ENCODE measurements at regions not wholly inside any gene's neighbourhood (a gene's known extent, or its start where the extent isn't known, plus 50 kb on each side); places are given as distances from the start of the nearest gene placed in this dataset.
"Not testable (repeated sequence)": the region's sequence is repeated elsewhere in the genome, so short reads cannot be mapped to it uniquely, and the experiment has no call there.

DNA sequence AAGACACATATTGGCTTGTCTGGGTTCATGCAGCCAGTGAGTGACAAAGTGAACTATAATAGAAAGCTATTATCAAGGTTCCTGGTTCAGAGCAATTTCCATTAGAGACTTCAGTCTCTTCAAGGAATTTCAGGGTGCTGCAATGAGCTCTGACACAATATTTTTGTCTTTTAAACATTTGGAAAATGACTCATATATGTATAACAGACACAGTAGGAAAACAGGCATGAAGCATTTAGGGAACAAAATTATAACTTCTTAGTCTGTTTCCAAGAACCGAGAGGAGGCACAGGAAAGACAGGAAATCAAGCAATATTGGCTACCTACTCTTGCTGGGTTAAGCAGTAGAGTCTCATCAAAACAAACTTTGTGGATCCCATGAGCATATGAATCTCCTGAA is 170.4 kb downstream of the PTPRC start:
- no peak for DNase-seq

DNA sequence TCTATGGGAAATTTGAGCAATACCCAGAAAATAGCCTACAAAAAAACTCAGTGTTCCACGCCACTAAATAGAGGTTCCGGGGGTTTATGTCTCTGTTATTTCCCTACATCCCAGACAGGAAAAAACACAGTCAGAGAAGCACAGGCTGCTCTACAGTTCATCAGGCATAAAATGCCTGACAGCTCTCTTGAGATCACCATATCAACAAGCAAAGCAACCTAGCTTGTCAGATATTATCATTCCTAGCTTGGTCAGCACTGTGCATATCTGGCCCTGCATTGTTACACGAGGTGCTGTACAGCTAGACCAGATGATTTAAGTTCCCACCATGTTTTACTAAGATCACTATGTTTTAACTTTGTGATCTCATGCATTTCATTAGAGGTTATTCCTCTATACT is 172.6 kb downstream of the PTPRC start:
- no peak for DNase-seq

DNA sequence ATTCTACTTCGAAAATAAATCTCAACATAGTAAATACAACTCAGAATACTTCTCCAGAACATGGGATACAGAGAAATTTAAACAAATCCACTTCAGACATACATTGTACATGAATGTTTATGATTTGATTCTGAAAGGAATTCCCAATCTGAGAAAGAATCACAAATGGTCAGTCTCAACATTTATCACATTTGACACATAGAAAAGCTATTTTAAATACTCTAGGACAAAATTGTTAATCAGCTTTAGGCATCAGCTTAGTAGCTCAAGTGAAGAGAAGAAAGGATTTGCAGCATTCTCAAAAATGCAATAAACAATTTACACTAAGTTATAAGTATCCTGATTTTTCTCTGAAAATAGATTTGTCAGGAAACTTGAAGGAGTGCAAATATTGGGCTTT is 184.8 kb downstream of the PTPRC start:
- no peak for DNase-seq

DNA sequence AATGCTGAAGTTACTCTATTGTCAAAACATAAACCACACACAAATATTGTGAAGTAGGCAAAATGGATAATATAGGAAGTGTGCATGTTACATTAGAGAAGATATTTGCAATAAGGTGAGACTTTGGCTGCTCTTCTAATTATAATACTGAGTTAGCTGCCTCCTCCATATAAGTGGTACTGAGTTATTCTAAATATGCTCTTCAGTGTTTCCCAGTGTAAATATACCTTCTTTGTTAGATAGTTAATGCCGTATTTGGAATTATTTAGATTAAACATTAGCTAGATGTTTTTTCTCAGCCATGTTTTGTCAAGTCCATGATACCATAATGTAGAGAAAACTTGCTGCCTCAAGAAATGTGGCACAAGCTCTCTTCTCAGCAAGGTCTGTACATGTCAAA is 186.4 kb downstream of the PTPRC start:
- DNase-seq: no peak

DNA sequence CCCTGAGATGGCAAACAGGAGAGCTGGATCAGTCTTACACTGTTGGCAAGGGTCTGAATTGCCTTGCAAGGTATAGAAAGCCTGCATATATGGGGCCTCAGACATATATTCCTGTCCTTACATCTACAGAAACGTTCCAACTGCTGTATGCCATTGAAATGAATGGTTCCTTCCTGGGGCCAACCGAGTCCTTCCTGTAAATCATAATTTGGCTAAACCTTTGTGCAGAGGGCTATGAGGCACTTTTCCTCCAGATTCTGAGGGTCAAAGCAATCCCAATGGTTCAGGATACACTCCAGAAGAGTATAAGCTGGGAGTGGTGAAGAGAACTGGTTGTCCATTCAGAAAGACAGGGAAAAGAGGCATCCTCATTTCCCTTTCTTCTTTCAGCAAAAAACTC is 190.5 kb downstream of the PTPRC start:
- no peak for DNase-seq

DNA sequence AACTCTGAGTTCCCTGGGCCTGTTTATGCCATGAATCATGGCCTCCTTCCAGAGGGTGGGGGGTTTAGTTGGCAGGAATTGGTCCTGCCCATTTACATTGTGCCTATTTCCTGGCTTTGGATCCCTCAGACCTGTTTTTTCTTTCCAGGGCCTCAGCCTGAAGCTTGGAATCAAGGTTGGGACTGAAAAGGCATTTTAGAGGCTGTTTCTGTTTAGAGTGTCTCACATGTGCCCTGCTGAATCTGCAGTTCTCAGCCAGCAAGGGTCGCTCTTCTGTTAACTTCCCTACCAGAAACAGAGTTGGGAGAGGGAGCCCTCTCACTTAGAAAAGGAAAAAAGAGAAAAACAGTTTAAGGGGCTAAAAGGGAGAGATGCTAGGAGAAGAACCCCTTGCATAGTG is 191.1 kb downstream of the PTPRC start:
- DNase-seq: no peak

DNA sequence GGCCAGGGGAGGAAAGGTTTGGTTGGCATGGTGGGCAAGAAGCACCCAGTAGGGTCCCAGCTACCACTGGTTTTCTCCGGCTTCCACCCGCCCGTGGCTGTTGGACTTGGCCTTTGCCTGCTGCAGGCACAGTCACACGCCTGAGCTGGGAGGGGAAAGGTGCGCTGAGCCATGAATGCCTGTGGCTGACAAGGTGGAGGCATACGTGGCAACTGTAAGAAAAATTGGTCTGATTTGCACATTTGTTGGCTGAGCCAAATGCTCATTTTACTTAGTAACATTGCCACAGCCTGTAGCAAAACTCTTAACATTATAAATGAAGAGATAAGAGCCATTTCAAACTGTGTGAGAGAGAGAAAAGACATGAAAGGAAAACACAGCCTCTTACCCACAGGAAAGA is 191.6 kb downstream of the PTPRC start:
- no peak for DNase-seq

DNA sequence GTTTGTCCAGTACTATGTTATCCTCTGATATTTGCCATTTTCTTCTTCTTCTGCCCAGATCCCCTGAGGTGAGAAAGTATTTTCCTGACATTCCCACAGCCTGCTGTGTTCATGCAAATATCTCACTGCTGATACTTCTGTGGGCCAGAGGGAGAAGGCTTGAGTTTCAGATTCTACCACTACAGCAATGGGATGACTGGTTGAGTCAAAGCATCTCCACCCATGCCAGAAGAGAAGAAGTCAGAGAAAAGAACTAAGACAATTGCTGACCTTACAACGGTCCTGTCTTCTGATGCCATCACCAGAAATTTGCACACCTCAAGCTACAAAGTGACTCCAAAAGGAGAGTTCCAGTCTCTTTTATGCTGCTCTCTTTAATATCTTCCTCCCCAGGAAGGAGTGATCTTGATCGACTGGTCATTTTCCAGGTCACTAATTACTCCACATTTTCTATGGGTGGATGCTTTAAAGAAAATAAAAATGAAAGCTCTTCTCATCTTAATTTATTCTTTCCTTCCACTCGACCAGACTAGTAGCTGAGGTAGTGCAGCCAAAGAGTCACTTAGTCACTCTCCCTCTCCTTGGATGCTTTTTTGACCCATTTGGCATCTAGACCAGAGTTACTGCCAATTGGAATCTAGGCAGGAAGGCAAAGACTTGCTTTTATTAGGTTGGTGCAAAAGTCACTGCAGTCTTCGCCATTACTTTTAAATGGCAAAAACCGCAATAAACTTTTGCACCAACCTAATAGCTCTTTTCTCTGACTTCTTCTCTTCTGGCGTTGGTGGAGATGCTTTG is 195.1 kb downstream of the PTPRC start:
- DNase-seq: no peak

DNA sequence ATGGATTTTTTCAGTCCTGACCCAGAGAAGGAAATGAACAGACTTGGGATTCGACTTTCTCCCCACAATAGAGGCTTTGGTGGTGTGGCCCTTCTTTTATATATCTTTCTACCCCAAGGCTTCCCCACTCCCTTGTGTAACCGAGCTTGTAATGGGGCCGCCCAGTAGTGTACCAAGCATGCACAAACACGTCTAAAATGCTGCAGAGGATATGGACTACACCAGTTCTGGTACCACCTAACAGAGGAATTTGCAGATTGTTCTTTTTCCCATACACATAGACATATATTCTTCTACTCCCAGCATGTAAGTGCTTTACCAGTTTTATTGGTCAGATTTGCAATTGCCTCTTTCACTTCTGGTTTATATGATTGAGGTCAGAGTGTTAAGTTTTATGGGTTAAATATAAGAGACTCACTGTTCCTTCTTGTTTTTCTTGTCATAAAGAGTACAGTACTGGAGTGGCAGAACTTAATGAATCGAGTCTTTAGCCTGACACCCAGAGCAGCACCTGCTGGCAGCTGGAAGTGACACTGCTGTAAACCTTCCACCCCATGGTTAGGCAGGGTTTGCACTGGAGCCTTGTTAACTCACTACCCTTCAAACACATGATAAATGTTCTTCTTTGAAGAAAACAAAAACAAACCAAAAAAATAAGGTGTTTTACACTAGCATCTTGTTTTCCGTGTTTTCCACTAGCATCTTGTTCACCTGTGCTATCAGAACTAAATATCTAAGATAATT is 198.6 kb downstream of the PTPRC start:
- DNase-seq: no peak

DNA sequence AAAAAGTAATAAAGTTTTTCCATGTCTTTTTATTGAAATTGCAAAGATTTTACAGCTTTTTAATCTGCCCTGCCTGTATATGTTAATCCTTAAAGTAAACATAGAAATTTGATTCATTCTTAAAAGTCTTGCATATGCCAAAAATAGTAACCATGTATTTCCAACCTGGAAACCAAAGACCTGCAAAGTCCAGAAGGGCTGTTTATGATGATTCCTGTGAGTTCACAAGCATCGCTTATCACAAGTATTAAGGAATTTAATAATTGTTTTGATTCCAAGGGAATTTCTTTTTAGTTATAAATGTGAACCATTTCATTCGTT is 199.1 kb downstream of the PTPRC start:
- no peak for DNase-seq

DNA sequence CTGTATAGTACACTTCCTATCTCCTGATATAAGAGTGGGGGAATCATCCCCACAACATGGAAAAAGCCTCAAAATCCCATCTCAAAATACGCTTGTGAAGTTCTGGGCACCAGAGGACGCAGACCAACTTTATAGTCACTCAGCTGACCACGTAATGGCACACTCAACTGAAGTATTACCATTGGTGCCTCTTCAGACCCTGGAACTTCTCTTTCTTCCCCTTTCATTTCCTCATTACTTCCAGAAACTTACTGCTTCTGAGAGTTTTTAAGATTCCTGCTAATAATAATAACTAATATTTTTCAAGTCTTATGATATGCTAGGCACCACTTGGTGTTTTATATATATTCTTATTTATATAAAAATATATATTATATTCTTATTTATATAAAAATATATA is 202.6 kb downstream of the PTPRC start:
- DNase-seq: no peak

DNA sequence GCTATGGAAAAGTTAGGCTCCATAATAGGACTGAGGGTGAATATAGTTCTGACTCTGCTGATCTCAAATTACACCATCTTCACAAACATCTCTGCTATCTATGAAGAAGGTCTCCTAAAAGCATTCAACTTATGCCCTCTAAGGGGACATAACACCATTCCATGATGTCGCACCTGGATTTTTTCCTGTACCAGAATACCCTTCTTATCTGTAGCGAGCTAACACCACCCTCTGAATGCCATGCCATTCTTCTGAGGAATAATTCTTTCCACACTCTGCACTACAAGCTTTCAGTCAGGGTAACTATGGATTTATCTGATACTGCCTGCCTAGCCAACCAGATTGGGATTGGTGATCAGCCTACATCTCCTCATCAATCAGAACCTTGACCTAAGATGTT is 203.8 kb downstream of the PTPRC start:
- no peak for DNase-seq

DNA sequence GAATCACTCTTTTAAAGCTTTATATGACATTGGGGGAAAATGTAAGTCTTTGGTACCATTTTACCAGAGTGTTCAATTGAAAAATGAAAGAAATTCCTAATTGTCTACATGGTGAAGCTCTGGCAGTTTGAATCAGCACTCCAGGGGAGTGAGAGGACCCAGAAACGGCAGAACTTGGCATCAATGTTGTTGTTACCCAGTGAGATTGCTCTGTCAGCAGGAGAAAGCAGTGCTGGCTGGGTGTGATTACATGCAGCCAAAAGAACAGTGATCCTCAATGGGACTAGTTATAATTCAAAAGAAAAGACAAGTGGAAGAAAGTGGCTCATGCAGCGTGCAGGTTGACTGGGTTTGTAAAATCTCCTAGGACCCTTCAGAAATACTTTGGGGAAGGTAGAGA is 206.4 kb downstream of the PTPRC start:
- no peak for DNase-seq

DNA sequence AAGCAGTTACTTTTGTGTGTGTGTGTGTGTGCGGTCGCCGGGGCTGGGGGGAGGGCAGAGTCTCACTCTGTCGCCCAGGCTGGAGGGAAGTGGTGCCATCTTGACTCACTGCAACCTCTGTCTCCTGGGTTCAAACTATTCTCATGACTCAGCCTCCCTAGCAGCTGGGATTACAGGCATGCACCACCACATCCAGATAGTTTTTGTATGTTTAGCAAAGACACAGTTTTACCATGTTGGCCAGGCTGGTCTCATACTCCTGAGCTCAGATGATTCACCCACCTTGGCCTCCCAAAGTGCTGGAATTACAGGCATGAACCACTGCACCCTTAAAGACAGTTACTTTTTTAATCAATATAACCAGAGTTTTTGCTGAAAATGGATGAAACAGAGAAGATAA is 207.0 kb downstream of the PTPRC start:
- DNase-seq: no peak

DNA sequence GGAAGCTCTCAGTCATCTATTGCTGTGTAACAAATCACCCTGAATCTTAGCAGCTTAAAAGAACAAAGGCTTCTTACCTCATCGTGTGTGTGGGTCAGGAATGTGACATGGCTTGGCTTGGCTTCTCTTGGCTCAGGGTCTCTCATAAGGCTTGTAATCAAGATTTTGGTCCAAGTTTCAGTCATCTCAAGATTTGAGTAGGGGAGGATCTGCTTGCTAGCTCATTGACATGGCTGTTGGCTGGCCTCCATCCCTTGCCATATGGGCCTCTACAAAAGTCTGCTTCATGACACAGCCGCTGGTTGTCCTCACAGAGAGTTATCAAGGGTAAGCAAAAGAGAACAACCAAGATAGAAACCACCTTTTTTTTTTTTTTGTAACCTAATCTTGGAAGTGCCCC is 207.7 kb downstream of the PTPRC start:
- no peak for DNase-seq

DNA sequence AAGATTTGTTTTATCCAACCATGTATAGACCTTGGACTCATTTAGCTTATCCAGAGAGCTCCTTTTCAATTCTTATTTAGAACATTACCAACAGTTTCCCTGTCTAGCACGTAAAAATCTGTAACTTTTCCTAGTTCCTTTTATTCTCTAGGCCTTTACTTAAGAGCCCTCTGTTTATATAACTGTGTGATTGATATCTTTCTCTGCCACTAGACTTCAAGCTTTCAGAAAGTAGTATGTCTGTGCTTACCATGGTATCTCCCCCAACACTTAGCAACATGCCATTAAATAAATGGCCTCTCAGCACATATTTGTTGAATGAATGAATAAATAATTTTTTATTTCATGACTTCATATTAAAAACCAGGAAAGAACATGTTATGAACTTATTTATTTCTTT is 209.4 kb downstream of the PTPRC start:
- DNase-seq: no peak

DNA sequence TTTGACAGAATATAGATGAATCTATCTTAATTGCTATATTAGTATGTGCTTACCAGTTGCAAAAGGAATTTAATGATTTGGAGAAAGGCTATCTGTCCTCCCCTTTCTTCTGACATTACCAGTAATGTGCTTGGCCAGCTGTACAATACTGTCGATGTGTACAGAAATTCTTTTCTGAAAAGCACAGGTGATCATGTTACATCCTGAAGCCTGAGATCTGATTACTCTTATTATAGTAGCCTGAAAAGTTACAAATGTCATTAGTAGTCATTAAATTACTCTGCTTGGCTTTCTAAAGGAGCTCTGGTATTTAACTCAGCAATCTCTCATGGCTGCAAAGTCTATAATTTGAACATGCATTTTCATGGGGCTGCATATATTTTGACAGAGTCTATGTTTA is 209.8 kb downstream of the PTPRC start:
- DNase-seq: no peak

DNA sequence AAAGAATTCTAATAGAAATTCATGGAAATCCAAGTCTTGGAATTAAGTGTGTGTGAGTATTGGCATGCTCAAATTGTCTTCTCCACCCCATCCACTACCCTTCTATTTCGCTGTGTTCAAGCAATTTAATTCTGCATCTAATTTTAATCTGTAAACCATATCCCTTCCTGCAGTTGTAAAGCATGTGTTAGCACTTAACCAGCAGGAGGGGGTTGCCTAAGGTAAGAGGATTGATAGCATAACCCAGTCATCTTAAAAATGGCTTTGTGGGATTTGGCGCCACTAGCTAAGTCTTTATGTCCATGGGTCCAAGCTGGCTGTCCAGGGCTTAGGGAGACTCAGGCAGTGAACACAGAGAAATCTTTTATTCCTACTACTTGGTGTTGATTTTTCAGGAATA is 210.3 kb downstream of the PTPRC start:
- no peak for DNase-seq

DNA sequence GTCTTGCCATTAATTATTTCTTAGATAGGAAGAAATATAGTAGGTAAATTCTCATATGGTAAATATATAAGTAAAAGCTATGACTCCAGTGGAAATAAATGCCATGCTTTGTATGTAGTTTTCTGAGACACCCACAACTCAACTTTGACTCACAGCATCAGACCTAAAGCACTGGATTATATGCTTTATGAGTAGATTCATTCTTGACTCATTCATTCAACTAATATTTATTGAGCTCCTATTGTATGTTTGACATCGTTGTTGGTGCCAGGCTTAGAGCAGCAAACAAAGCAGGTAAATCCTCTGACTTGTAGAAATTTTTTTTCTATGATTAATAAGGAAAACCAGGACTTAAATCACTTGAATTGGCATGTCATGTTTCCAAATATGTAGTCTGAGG is 211.4 kb downstream of the PTPRC start:
- no peak for DNase-seq

DNA sequence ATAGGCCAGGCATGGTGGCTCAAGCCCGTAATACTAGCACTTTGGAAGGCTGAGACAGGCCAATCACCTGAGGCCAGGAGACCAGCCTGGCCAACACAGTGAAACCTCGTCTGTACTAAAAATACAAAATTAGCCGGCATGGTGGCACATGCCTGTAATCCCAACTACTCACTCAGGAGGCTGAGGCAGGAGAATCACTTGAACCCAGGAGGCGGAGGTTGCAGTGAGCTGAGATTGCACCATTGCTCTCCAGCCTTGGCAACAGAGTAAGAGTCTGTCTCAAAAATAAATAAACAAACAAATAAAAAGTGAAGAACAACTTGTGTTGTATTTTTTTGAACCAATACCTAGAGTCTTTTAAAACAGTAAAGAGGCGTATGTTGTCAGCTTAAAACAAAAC is 212.1 kb downstream of the PTPRC start:
- DNase-seq: not testable (repeated sequence)

DNA sequence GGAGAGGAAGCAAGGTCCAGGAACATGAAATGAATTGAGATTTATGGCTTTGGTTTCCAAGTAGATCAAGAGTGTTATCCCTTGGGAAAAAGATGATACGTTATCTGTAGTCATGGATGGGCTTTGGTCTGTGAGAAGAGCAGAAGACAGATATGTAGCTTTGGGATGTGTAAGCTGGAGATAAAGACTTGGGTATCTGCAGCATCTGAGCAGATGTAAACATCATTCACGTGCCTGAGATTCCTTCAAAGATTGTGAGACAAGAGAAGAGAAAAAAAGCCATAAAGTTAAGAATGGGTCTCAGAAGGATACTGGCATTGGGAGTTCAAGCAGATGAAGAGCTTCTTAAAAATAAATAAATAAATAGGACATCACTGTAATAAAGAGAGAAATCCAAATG is 217.8 kb downstream of the PTPRC start:
- DNase-seq: no peak

DNA sequence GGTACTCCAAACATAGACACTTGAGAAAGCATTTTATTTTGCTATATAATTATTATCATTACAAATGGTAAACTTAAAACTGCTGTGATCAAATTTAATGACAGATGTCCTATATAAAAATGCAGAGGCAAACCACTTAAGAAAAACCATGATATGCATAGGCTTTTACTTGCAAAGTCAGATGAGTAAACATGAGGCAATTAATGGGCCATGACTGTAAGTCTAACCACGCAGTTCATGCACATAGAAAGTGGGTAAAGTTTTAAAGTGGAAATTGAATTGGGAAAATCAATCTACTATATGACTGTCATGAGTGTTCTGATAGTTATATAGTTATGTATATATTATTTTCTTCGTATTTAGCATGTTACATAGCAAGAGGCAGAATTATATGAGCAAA is 219.2 kb downstream of the PTPRC start:
- no peak for DNase-seq

DNA sequence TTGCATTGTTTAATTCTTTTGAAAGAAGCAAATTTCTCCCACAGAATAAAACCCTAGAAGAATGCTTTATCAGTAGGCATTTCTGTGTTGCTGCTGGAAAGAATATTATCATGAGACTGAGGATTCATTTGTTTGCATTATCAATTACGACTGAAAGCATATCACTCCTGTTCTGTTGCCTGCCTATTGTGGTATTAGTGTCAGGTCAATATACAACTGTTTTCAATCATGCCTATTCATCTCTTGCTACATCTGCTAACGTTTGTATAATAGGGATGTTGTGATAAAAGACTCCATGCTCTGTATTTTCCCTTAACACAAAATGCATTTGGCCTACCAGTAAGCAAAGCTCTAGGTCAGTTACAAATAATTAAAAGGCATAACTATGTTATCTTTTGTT is 221.5 kb downstream of the PTPRC start:
- DNase-seq: no peak

DNA sequence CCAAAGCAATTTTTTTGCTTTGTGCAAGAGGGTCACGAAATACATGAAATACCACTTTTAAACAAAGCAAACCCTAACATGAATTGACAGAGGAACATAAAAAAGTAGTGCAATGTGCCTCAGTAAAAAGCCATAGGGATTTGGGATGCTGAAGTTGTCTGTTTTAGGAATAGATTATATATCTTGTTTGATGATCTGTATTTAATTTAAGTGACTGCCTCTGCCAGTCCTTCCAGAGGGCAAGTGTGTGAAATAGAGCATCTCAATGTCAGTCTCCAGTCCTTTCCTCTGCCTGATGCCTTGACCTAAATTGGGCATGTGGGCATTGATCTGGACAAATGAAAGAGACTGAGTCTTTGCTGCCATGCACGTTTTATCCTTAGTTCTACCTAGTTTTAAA is 222.8 kb downstream of the PTPRC start:
- DNase-seq: no peak

DNA sequence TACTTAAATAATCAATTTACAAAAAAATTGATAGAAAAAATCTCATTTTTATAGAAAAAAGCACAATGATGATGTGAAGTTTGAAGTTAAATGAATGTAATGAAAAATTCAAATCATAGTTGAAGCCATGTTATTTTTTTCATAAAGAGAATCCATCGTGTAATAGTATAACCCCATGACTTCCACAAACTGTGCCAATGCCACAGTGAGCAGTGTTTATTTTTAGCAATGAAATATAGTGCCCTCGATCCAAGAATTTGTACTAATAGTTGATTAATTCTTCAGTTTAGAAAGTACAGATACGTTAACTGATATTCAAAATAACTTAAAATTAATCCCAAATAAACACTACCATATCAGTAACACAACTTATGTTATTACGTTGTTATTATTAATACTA is 225.9 kb downstream of the PTPRC start:
- no peak for DNase-seq

All from activated CD4-positive, CD25-positive, alpha-beta regulatory T cell treated with anti-CD3 and anti-CD28 coated beads, Interleukin-2, amount 50 U/mL, for 72 hours (primary cell).